Stomach (tissue), 4 donors: ENCODE measurements at regions not wholly inside any gene's neighbourhood (a gene's known extent, or its start where the extent isn't known, plus 50 kb on each side); places are given as distances from the start of the nearest gene placed in this dataset.

Experiments used
- CTCF ChIP-seq, 7 experiments: fragments of 450-650 bp in 4 of 7; fragments of 200-600 bp in 3 of 7; sonication (generic) in 3 of 7; IDR thresholded peaks; one replicate each; pipeline ENCODE4 v1.5.1; 2016 to 2019; ENCODE audit warnings: antibody characterized with exemption in 7 of 7, control low read depth in 2 of 7, mild to moderate bottlenecking in 1 of 7
- POLR2A ChIP-seq, 4 donors: fragments of 450-650 bp; IDR thresholded peaks; one replicate each; pipeline ENCODE4 v1.6.1; 2016; ENCODE audit warnings: antibody characterized with exemption in 4 of 4, control low read depth in 2 of 4, mild to moderate bottlenecking in 1 of 4, moderate library complexity in 1 of 4
- POLR2AphosphoS5 ChIP-seq, 3 donors: sonication (generic); formaldehyde crosslinking; IDR thresholded peaks; one replicate each; pipeline ENCODE4 v1.6.1; 2016; ENCODE audit warnings: antibody characterized with exemption in 3 of 3

GRCh38 chr2:100702438-100703109, 117.4 kb upstream of the NPAS2 start:
- no peak for TF ChIP-seq POLR2A (IDR thresholded peaks at IDR 0.05)
- no peak for TF ChIP-seq CTCF (IDR thresholded peaks at IDR 0.05)
- TF ChIP-seq POLR2AphosphoS5 (IDR thresholded peaks at IDR 0.05) = no peak
